ENCODE measurements at regions not wholly inside any gene's neighbourhood (a gene's known extent, or its start where the extent isn't known, plus 50 kb on each side); places are given as distances from the start of the nearest gene placed in this dataset.

- no peak for TF ChIP-seq CTCF (IDR thresholded peaks at IDR 0.05)
- no peak for TF ChIP-seq POLR2A (IDR thresholded peaks at IDR 0.05)
- no peak for TF ChIP-seq POLR2AphosphoS5 (IDR thresholded peaks at IDR 0.05)
Observed at GRCh38 chr4:14668296-14668695, 334.0 kb upstream of the CPEB2 start.
